Stimulated activated naive CD8-positive, alpha-beta T cell treated with anti-CD3 and anti-CD28 coated beads, Interleukin-15, Interleukin-2, amounts not matched to agents 100 U/mL and 50 U/mL, for 24 hours (primary cell): ENCODE measurements at regions not wholly inside any gene's neighbourhood (a gene's known extent, or its start where the extent isn't known, plus 50 kb on each side); places are given as distances from the start of the nearest gene placed in this dataset.

ENCODE experiments used
- ATAC-seq: fragments of 150-1000 bp; cut with Tn5 transposase; one replicate; pipeline ENCODE4 v1.10.0; 2021
- DNase-seq: peaks from one replicate; pipeline ENCODE4 v3.0.0; 2021

DNA sequence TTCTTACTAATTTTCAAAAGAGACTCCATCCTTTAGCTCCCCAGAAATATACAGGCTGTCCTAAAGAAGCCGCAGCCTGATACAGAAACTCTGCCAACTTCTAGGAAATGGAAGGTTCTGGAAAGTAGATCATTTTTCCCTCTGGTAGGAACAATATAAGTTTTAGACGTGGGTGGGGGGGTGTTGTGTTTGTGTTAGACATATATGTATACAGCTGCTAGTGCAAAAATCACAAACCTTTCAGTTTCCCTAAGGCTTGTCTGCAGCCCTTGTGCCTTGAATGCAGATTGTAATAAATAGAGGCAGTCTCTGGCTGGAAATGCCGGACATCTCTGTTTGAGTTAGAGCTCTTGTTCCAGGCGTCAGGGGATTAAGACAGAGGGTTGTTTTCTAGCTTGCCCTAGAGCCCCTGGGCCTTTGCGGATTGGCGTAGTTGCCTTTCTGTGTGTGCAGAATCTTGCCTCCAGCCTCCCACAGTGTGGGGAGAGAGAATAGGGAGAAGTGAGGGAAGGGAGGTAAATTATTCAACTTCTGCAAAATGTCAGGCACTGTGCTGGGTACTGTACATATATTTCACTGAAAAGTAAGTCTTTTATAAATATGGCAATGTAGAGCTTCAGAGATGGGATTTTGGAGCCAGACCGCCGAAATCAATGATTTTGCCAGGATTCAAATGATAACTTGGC, 269.7 kb downstream of the PRL start:
- no peak for DNase-seq

DNA sequence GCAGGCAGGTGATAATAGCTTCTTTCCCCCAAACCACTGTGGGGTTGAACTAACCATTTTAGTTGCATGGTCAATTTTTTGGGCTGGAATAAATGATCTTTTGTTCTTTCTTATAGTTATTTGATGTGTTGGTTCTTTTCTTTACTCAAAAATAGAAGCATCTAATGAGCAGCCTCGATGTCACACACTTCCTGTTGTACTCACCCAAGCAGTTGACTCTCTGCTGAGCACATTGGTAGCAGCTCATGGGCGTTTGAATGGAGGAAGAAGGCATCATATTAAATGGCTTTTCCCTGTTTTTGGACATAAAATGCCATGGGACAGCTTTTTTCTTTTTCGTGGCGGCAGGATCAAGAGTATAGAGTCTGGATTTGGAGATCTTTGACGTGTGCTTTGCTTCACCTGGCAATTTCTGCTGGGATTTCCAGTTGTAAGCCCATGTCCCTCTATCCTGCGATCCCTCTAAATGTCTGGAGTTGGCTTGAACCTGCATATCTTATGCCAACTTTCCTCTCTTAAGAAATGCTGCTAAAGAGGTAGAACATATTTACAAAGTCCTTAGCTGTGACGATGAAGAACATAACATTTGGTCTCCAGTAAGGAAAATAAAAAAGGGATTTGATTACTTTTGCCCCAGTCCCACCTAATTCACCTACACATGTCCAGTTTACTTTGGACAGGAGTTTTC, 268.3 kb downstream of the PRL start:
- ATAC-seq (no peak), DNase-seq (no peak)

More for the DNA sequence above, 269.7 kb downstream of the PRL start:
- ATAC-seq, result no peak

DNA sequence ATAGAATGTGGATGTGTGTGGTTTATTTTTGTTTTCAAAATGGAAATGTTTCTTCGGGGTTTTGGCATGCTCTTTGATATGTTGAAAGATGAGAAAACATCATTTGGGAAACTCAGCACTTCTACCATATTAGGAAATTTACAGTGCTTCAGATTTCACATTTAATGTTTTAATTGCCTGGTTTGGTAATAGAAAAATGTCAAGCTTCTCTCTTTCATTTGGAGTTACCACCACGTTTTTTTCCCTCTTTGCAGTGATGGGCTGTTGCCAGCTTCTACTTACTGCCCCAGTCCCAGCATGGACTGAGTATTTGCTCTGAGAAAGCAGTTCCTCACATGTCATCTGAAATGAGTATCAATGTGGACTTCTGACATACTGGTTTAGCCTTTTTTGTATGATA, 267.7 kb downstream of the PRL start:
- ATAC-seq (no peak), DNase-seq (no peak)

DNA sequence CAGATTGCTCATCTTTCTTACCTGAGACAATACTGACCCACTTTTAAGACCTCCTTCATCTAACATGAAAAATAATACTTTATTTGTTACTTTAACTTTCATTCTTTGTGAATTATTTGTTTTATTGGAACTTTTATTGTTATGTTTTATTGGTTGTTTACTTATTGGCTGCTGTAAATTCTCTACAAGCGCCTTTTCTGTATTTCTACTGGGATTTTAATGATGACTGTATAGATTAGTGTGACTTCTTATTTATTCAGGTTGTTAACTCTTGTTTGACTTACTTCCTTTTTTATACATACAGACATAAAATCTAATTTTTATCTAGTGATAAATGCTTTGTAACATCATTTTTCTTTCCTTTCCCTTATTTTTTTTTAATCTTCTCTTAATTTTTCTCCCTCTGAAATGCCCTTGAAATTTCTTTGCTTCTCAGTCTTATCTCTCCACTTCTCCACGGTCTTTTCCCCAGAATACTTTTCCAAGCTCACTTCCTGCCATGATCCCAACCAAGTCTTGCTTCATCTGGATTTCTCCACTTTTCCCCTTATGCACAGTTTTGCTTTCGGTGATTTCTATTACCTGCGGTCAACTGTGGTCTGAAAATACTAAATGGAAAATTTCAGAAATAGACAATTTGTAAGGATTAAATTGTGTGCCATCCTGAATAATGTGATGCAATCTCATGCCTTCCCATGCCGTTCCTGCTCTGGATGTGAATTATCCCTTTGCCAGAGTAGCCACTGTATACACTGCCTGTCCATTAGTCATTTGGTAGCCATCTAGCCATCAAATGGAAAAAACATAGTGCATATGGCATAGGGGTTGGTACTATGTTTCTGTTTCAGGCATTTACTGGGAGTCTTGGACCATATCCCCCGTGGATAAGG, 265.9 kb downstream of the PRL start:
- ATAC-seq (no peak), DNase-seq (no peak)

DNA sequence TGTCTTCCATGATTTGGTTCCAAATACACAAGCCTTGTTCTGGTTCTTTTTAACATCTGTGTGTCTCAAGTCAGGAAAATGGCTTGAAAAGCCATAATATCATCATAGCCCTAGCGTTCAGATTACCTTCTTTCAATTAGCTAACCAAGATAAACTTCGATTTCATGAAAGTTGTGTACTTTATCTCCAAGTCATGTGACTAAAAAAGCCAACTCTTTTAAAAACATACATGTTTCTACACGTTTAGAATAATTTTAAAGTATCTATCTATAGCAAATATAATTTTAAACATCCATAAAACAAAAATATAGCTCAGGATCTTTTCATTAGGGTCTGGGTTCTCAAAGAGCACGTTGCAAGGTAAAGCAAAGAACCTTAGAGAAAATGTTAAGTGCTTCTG, 261.1 kb downstream of the PRL start:
- ATAC-seq, result no peak
- no peak for DNase-seq

DNA sequence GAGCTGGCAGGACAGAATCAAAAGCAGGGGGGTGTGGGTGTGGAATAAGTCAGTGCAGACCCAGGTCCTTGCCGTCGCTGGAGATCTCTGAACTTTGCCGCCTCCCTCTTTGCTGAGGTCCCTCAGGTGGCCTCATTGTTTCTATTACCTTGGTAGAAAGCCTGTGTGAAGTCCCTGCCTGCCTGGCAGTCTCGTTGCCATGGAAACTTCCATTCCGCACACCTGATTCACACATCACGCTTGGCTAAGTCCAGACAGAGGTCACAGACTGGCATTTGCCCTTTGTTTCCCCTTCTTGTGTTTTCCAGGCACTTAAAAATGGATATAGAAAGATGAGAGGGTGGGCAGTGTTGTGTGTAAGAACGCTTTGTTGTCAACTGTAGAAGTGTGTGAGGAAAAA, 260.6 kb downstream of the PRL start:
- DNase-seq (no peak), ATAC-seq (peak; percentile 59)

DNA sequence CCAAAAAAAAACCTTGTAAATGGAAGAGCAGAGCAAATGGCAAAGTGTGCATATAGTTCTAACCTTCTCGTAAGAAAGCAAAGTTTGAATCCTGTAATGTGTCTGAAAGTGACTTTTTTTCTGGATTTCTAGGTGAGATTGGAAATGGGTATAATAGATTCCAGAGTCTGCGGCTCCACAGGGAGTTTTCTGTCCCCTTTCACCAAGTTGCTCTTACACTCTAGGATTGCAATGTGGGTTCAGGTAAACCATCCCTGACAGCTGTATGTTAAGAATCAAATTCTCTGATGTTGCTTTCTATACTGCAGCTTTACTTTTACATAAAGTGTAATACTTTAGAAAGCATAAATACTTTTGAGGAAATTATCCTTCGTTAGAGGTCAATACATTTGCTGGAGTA, 260.1 kb downstream of the PRL start:
- DNase-seq (no peak), ATAC-seq (no peak)

DNA sequence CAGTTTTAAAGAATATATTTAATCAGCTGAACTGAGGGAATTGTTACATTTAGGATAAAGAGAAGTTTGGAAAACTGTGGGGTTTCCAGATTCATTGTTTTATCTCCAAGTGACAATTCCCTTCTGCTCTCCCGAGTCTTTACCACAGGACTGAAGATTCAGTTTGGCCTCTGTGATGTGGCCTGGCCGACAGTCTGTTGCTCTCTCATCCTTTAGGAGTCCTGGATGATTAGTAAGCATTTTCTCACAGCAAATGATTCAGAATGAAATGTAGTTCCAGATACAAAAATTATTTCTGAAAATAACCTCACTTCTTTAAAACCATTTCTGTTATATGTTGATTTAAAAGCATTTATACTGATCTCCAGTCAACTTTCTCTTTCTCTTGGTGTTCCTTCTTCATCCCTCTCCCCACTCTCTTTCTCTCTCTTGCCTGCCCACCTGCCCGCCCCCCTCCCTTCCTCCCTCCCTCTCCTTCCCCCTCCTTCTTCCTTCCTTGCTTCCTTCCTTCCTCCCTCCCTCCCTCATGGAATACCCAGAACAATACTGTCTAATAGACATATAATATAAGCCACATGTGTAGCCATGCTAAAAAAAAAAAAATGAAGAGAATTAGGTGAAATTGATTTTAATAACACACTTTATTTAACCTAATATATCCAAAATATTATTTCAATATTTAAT, 254.9 kb downstream of the PRL start:
- DNase-seq (no peak), ATAC-seq (no peak)

DNA sequence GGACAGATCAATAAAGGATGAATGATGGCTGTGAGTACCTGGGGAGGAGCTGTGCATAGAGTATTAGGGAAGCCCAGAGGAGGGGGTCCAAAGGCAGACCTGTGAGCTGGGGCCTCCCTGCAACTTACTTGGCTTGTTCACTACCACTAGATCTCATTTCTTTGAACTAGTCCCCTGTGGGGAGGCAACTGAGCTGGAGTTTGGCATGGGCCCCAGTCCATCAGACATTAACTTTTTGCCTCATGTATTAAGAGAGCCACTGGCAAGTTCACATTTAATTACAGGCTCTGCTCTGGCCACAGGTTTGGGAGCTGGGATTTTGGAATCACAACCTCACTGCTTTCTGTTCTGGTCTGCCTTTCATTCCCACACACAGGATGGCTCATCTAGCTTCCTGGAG, 254.1 kb downstream of the PRL start:
- ATAC-seq (no peak), DNase-seq (no peak)

DNA sequence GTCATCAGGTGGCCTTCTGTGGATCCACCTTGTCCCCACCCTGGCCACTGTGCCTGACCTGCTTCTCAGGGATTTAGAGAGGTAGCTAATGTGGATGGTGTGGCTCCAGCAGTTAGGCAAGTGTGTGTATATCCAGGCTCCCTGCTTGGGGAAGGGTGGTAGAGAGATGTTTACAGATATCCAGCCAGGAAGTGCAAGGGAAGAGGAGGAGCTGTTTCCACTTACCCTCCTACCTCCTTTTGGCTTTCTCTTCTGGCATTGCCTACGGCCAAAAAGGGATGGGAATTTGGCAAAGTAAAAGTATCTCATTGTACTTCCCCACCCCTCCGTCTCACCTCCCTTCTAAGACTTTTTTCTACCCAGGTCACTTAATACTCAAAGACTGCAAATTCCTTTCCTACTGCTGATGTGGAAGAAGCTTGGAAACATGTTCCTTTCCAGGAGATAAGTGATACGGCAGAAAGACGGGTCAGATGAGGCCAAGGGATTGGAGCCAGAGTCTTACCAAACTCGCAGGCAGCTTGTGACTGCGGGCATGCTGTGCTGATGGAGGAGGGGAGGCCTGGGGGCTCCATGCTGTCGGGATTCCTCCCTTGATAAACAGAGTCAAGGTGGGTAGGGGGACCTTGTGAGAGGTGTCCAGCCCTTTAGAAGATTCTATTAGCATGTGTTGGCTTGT, 253.4 kb downstream of the PRL start:
- DNase-seq (no peak), ATAC-seq (no peak)

DNA sequence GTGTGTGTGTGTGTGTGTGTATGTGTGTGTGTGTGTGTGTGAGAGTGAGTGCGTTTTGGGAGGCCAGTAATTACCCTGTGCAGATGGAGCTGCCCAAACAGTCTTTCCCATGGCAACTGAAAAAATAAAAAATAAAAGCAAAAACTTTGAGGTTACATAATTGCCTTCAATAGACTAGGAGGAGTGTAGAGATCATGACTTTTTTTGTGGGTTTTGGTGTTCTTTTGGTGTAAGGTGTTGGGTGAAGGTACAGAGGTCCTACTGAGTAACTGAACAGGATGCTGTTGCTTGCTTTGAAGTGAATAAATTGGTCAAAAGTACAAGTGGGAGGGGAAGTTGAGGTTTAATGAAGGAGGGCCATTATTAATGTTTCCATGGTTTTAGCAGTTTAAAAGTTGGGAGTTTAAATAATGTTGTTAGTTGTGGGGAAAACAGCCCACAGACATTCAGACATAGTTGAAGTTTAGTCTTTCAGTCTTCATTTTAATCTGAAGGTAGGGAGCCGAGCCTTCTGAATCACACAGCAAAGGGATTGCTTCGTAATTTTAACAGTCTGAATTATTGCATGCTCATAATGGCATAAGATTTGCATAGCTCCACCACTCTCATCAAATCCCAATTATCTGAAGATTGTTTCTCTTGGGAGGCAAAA, 251.4 kb downstream of the PRL start:
- DNase-seq (no peak), ATAC-seq (no peak)

DNA sequence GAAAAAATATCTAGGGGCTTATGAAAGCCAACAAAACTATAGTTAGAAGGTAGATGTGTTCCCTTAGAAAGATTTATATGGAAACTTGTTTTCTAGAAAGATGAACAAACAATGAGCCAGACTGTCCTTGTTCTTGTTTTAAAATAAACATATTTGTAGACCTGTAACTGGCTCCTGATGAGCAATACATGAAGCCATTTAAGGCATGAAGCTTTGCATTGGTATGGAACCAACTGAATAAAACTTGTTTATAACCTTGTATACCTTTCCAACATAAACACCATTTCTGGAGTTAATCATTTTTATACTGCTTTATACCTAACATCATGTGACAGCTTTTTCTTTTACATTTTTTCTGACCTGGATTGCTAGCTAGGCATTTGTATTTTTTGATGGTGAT, 247.8 kb downstream of the PRL start:
- DNase-seq, result no peak
- ATAC-seq, result no peak

DNA sequence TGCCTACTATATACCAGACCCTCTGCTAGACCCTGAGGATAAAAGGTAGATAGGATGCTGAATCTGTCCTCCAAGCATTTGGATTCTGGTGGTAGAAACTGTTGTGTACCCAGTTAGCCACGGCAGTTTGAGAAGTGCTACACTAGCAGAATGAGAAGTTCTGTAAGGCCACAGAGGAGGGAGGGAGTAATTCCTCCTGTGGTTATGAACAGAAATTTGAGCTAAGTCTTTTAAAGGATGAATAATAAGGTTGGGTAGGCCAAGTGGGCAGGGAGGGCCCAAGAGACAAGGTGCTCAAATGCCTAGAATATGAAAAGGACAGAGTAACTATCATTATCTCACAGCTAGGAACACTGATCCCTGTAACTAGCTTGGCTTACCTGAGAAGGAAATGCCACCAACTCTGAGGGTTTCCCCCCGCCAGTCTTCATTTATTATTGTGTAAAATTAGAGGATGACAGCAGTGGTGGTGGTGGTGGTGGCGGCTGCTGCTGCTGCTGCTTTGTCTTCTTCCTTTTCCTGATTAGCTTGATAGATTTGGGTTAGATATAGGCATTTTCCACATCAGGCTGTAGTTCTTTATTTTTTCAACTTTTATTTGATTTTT, 243.3 kb downstream of the PRL start:
- ATAC-seq (no peak), DNase-seq (no peak)

DNA sequence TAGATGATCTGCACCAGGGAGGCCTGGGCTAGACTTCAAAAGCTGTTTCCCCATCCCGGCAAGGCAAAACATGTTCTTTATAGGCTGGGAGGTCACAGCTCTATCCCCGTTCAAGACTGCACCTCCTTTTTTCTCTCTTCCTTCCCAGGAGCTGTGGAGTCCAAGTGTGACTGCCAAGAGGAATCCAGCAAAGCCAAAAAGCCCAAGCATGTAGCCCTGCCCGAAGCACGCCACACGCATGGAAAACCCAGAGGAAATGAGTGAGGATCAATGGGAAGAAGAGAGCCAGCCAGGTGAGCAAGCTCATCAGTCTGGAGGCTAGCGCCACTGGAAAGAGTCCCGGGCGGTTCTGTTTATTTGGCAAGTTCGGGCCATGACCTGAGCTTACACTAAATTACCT, 240.4 kb downstream of the PRL start:
- DNase-seq, result no peak

DNA sequence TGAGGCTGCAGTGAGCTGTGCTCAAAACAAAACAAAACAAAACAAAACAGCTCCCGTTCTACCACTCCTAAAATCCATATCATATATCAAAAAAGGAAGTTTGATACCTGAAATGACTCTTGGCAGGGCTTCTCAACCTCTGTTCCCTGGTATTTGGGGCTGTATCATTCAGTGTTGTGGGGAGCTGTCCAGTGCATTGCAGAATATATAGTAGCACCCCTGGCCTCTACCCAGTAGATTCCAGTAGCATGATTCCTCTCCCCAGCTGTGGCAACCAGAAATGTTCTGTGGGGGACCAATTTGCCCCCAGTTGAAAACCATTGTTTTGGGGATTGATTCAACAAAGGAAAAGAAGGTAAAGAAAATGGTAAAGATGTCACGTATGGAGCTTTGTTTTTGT, 238.9 kb downstream of the PRL start:
- no peak for ATAC-seq
- no peak for DNase-seq

More for the DNA sequence above, 240.4 kb downstream of the PRL start:
- no peak for ATAC-seq

DNA sequence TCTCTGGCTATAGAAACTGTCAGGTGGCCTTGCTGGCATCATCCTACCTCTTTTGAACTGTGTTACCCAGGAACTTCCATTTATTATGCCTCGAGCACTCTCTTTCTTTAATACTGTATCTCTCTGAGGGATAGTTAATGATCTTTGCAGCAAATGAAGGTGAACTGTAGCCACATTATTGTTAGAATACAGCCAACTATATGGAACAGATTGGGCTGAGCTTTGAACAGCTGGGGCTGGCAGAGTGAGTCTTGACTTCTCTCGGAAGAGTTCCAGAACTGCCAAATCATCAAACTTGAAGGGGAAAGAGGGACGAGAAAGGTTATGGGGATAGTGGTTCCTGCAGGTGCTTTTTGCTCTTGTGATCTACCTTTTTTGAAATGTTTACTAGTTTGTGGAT, 237.7 kb downstream of the PRL start:
- ATAC-seq, result no peak

DNA sequence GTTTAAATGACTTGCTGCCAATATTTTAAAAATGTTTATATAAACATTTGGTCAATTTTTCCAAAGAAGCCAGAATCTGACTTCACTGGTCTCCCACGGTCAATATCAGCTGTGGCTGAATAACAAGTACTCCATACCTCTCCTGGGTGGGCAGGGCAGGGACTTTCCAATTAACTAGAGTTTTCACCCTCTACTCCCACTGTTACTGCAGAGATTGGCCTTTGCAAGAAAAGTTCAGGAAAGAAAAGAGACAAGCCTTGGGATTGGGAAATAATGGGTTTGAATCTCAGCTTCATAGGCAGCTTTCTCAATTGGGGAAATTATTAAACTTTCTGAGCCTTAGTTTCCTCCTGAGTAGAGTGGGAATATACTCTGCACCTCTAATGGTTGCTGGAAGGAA, 236.9 kb downstream of the PRL start:
- no peak for ATAC-seq
- no peak for DNase-seq

More for the DNA sequence above, 237.7 kb downstream of the PRL start:
- DNase-seq, result no peak

DNA sequence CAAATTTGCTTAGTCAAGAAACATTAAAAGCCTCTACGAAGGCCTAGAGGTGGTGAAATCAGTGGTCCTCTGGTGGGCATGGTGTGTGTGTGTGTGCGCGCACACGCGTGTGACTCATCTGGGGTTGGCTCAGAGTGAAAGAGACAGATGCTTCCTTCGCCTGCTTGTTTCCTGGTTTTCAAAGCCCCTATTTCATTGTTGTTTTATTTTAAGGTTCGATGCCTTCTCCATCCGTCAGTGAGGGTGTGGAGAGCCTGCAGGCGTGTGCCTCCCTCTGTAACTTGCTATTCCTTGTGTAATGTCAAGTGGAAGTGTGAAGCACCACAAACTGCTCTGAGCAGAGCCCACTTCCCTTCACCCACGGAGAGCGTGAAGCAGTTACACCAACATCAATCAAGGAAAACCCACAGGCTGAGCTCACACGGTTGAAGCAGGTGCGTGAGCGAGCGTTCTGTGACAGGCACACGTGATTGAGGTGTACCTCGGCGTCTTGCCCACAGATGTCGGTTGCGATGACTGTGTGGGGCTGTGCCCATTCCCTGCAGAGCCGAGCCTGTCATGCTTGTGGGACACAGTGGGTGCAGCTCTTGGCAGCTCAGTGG, 233.9 kb downstream of the PRL start:
- peak; percentile 63 for DNase-seq

DNA sequence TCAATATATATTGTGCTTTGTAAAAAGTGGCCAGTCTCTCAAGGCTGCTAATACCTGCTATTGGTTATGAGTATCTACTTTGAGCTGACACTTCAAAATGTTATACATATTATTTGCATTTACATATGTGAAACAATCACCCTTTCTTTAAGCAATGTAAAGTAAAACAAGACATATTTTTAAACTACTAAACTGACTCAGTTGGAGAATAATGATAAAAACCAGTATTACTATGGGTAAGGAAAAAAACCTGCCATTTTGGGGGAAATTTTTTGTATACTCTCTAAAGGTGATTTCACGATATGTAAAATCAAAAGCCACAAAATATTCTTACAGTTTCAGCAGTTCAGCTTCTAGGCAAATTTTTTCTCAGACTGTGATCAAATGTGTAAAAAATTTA, 232.3 kb downstream of the PRL start:
- ATAC-seq, result no peak

More for the DNA sequence above, 233.9 kb downstream of the PRL start:
- peak; percentile 86 for ATAC-seq

DNA sequence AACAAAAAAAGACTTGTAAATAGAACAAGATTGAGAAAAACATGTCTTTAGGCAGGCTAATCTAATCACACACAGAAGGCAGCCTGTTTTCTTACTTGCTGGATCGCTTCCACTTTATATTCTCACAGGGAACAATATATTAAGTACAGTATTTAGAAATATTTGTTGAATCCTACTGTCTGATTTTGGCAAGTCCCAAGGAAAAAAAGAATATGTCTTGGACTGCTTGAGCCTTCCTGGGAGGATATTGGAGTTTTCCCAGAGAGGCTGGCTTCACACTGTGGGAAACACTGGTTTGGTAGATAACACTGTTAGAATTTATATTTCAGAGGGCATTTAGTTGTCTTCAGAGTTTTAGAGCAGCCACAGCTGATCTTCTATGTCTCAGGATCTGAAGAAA, 229.7 kb downstream of the PRL start:
- no peak for ATAC-seq
- DNase-seq, result no peak

More for the DNA sequence above, 232.3 kb downstream of the PRL start:
- no peak for DNase-seq
